ENCODE measurements at regions not wholly inside any gene's neighbourhood (a gene's known extent, or its start where the extent isn't known, plus 50 kb on each side); places are given as distances from the start of the nearest gene placed in this dataset.
"Not testable (repeated sequence)": the region's sequence is repeated elsewhere in the genome, so short reads cannot be mapped to it uniquely, and the experiment has no call there.

GRCh38 chr16:87192452-87193073, 124.6 kb downstream of the C16orf95 start:
- no peak for FAIRE-seq

GRCh38 chr16:87194172-87194571, 123.0 kb downstream of the C16orf95 start:
- FAIRE-seq, result no peak

GRCh38 chr16:87195161-87195560, 122.0 kb downstream of the C16orf95 start:
- no peak for FAIRE-seq

GRCh38 chr16:87196231-87196630, 121.0 kb downstream of the C16orf95 start:
- FAIRE-seq, result no peak

DNA sequence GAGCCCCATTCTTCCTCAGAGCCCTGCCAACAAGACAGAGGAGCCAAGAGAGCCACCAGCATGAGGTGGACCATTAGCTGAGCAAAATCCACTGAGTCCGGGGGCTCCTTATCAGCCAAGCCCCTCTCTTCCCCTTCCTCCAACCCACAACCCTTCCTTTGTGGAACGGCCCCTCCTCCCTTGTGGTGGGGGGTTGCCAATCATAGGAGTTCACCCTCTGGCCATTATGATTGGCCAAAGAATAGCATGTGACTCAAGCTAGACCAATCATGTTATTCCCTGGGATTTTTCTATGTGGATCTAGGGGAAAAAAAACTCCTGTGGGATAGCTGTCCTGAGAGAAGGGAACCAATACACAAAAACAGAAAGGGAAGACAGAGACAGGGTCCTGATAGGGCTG, 120.5 kb downstream of the C16orf95 start:
- no peak for FAIRE-seq

GRCh38 chr16:87198328-87198832, 118.8 kb downstream of the C16orf95 start:
- FAIRE-seq, result no peak

GRCh38 chr16:87198881-87199280, 118.3 kb downstream of the C16orf95 start:
- FAIRE-seq, result no peak

DNA sequence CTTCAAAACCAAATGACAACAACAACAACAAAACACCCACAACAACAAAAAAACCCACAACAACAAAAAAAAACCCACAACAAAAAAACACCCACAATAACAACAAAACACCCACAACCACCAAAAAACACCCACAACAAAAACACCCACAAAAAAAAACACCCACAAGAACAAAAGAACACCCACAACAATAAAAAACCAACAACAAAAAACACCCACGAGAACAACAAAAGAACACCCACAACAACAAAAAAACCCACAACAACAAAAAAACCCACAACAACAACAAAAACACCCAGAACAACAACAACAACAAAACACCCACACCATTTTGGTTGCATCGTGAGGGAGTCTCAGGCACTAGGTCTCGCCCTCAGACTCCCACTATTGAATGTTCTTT, 117.8 kb downstream of the C16orf95 start:
- no peak for FAIRE-seq

GRCh38 chr16:87199901-87200300, 117.3 kb downstream of the C16orf95 start:
- FAIRE-seq, result no peak

- no peak for FAIRE-seq
These were observed 116.6 kb downstream of the C16orf95 start for GRCh38 chr16:87200637-87201036.

- no peak for FAIRE-seq
These were observed 116.1 kb downstream of the C16orf95 start for GRCh38 chr16:87201052-87201451.

GRCh38 chr16:87201790-87202189, 115.4 kb downstream of the C16orf95 start:
- FAIRE-seq, result no peak

DNA sequence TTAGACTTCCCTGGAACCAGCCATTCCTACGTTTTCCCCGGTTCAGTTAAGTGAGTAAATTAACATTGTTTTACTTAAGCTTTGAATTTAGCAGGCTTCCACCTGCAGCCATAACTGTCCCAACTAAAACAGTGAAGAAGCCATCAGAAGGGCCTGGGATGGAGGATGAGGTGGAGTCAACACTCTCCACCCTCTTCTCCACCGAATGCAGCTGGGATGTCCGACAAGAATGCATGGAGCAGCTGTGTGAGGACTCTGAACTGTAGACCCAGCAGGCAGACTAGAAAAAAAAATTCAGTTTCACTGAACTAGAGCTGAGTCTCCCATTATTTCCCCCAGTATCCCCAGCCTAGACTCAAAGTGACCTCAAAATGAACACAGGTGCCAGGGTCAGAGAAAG, 114.8 kb downstream of the C16orf95 start:
- no peak for FAIRE-seq

DNA sequence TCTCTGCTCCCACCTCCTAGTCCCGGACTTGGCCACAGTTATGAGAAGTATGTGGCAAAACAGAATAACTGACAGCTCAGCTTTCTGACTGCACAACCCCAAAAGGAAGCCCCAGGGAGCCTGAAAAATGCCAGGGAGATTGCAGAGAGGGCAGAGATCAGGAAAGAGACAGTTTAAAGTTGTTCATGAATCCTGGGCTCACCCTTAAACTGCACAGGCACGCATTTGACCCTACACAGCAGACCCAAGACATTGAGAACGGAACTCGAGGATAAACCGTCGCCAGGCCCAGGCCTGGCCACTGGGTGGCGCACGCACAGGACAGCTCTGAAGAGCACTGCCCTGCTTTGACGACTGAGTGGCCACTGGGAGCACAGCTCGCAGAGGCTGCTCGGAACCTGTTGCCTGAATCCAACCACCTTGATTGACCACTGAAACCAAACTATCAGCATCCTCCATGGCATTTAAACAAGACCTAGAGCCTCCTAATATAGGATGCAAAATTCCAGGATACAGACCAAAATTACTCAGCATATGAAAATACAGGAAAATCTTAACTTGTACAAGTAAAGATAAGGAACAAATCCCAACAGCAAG, 114.0 kb downstream of the C16orf95 start:
- no peak for FAIRE-seq

DNA sequence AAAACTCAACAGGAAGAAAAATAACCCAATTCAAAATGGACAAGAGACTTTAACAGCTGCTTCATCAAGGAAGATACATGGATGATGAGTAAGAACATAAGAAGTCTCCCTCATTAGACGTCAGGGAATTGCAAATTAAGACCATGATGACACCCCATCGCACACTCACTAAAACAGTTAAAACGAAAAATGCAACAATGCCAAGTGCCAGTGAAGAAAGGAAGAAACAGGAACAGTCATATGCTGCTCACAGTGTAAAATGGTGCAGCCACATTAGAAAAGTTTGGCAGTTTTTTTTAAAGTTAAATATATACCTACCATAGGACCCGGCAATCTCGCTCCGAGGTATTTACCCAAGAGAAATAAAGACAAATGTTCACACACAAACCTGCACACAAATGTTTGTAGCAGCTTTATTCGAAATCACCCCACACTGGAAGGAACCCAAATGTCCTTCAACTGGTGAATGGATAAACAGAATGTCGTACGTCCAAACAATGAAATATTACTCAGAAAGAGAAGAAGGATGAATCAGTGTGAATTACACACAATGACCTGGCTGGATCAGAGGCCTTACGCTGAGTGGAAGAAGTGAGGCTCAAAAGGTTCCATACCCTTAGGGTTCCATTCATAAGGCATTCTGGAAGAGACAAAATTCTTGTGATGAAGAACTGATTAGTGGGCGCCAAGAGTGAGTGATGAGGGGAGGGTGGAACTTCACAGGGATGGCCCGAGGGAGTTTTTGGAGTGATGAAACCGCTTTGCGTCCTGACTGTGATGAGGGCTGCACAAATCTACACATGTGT, 110.3 kb downstream of the C16orf95 start:
- FAIRE-seq, result no peak

GRCh38 chr16:87207509-87207908, 109.7 kb downstream of the C16orf95 start:
- no peak for FAIRE-seq

DNA sequence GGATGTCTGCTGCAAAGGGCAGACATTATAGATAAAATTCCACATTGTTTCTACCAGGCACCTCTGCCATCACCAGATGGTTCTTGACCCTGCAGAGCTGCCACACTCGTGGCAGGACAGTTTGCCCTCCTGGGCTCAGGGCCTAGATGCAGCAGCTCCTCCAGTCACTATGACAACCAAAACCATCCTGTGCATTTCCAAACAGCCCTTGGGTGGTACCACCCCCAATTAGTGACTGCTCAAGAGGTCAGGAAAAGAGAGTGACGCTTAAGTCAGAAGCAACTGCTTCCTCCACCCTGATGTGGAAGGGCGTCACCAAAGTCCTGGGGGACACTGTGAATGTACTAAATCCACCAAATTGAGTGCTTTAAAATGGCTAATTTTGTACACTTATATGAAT, 109.2 kb downstream of the C16orf95 start:
- FAIRE-seq, result no peak

DNA sequence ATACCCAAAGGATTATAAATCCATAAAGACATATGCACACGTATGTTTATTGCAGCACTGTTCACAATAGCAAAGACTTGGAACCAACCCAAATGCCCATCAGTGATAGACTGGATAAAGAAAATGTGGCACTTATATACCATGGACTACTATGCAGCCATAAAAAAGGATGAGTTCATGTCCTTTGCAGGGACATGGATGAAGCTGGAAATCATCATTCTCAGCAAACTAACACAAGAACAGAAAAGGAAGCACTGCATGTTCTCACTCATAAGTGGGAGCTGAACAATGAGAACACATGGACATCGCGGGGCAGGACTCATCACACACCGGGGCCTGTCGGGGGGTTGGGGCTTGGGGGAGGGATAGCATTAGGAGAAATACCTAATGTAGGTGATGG, 108.2 kb downstream of the C16orf95 start:
- not testable (repeated sequence) for FAIRE-seq

DNA sequence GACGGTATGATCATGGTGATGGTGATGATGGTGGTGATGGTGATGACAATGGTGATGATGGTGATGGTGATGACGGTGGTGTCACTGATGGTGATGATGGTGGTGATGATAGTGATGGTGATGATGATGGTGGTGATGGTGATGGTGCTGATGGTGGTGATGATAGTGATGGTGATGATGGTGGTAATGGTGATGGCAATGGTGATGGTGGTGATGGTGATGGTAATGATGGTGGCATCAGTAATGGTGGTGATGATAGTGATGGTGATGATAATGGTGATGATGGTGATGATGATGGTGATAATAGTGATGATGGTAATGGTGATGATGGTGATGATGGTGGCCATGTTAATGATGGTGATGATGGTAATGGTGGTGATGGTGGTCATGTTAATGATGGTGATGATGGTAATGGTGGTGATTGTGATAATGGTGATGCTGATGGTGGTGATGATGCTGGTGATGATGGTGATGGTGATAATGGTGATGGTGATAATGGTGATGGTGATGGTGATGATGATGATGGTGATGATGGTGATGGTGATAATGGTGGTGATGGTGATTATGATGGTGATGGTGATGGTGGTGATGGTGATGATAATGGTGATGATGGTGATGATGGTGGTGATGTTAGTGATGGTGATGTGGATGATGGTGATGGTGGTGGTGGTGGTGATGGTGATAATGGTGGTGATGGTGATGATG, 107.2 kb downstream of the C16orf95 start:
- no peak for FAIRE-seq

DNA sequence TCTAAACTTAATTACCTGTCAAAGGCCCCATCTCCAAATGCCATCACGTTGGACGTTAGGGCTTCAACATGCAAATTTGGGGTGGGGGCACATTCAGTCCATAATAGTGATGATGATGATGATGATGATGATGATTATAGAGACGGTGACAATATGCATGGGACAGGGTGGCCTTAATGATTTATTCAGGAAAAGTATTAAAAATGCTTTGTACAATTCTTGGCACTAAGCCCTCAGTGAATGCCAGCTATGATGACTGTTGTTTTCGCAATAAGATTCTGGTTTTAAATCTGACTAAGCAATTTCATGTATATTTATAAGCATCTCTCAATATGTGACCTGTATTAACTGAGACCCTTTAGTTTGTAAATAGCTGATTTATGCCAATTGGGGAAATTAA, 106.3 kb downstream of the C16orf95 start:
- FAIRE-seq, result no peak

- no peak for FAIRE-seq
These were observed 105.2 kb downstream of the C16orf95 start for GRCh38 chr16:87212026-87212425.

DNA sequence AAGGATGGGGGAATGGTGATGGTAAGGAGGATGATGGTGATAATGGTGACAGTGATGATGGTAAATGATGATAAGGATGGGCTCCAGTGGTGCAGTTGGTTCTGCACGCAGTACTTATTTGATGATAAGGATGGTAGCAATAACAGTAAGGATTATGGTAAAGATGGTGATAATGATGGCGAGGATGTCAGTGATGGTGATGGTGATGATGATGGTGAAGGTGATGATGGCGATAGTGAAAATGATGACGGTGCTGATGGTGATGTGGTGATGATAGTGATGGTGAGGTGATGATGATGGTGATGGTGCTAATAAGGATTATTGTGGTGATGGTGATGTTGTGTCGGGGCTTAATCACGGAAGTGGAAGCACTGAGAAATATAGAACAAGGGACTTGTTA, 103.7 kb downstream of the C16orf95 start:
- FAIRE-seq, result no peak

DNA sequence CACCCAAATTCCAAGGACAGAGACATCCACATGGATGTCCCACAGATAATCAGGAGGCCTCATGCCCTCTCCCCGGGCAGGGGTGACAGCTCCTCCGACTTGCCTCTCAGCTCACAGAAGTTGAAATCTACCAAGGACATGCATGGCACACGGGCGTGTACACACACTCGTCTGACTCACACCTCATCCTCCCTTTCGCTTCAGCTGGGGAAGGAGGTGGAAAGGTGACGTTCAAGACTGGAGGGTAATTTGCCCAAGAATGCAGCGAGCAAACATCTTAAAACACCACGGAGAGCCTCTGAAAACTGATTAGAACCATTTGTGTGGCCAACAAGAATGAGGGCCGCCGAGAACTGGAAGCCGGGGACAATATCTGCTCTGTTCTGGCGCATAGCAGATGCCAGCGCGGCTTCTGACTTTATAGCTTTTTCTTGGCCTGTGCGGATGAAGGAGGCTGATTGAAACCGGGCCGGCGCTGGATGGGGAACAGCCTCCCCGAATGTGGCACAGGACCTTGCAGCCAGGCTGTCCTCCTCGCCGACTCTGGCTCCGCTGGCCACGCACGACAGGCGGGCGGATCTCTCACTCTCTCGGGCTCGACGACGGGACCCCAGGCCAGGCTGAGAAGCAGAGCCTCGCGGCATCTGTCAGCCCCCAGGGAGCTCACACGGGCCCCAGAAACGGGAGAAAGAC, 100.9 kb downstream of the C16orf95 start:
- FAIRE-seq, result no peak
